HG03521 (cell line): ENCODE measurements at regions not wholly inside any gene's neighbourhood (a gene's known extent, or its start where the extent isn't known, plus 50 kb on each side); places are given as distances from the start of the nearest gene placed in this dataset.

Experiments used
- ATAC-seq: cut with Tn5 transposase; IDR thresholded peaks from one replicate; pipeline ENCODE4 v1.9.1; 2021; ENCODE audit warnings: mild to moderate bottlenecking, moderate library complexity; ENCODE audit not compliant: unreplicated experiment

GRCh38 chr12:45623221-45623620, 106.3 kb upstream of the ARID2 start:
- ATAC-seq = no peak

- no peak for ATAC-seq
Observed at GRCh38 chr12:45623940-45624339, 105.6 kb upstream of the ARID2 start.

- ATAC-seq = no peak
Observed at GRCh38 chr12:45626965-45627364, 102.5 kb upstream of the ARID2 start.

- no peak for ATAC-seq
Observed at GRCh38 chr12:45627407-45628069, 102.0 kb upstream of the ARID2 start.

- ATAC-seq = no peak
Observed at GRCh38 chr12:45629292-45629691, 100.2 kb upstream of the ARID2 start.

- ATAC-seq = no peak
Observed at GRCh38 chr12:45633733-45634132, 95.8 kb upstream of the ARID2 start.

- ATAC-seq = no peak
Observed at GRCh38 chr12:45634273-45634917, 95.1 kb upstream of the ARID2 start.

GRCh38 chr12:45637242-45637641, 92.3 kb upstream of the ARID2 start:
- no peak for ATAC-seq

- no peak for ATAC-seq
Observed at GRCh38 chr12:45637706-45638105, 91.8 kb upstream of the ARID2 start.

- ATAC-seq = no peak
Observed at GRCh38 chr12:45638386-45638785, 91.1 kb upstream of the ARID2 start.

GRCh38 chr12:45644541-45644940, 85.0 kb upstream of the ARID2 start:
- no peak for ATAC-seq

- no peak for ATAC-seq
Observed at GRCh38 chr12:45646851-45647581, 82.5 kb upstream of the ARID2 start.

- ATAC-seq = no peak
Observed at GRCh38 chr12:45648070-45648469, 81.4 kb upstream of the ARID2 start.

GRCh38 chr12:45651029-45651428, 78.5 kb upstream of the ARID2 start:
- ATAC-seq = no peak

- ATAC-seq = no peak
Observed at GRCh38 chr12:45654002-45654665, 75.4 kb upstream of the ARID2 start.

- ATAC-seq = peak; percentile 87
Observed at GRCh38 chr12:45655186-45655585, 74.3 kb upstream of the ARID2 start.

- ATAC-seq = no peak
Observed at GRCh38 chr12:45655743-45656142, 73.8 kb upstream of the ARID2 start.

GRCh38 chr12:45658020-45658419, 71.5 kb upstream of the ARID2 start:
- ATAC-seq = no peak

- ATAC-seq = no peak
Observed at GRCh38 chr12:45660330-45660729, 69.2 kb upstream of the ARID2 start.

GRCh38 chr12:45663455-45663854, 66.1 kb upstream of the ARID2 start:
- no peak for ATAC-seq

- no peak for ATAC-seq
Observed at GRCh38 chr12:45665941-45666340, 63.6 kb upstream of the ARID2 start.

GRCh38 chr12:45666396-45666795, 63.1 kb upstream of the ARID2 start:
- no peak for ATAC-seq
